ENCODE measurements at regions not wholly inside any gene's neighbourhood (a gene's known extent, or its start where the extent isn't known, plus 50 kb on each side); places are given as distances from the start of the nearest gene placed in this dataset.

- DNase-seq: no peak
- Mint-ChIP-seq H3K36me3 (ENCODE audit: insufficient read depth, unreplicated experiment) (no peaks in the 10 kb centered on the region), H3K27me3 (ENCODE audit: insufficient read depth, unreplicated experiment) (peaks cover 2% of the 10 kb centered on the region), H3K27ac (ENCODE audit: unreplicated experiment) (no peak overlapping the region), H3K4me1 (ENCODE audit: low read depth, unreplicated experiment) (no peaks in the 10 kb centered on the region), H3K4me3 (ENCODE audit: unreplicated experiment) (no peak overlapping the region), H3K9me3 (ENCODE audit: unreplicated experiment) (no peaks in the 10 kb centered on the region)
- H3K27me3 ChIP-seq (replicated peaks; ENCODE audit: control insufficient read depth, insufficient read depth, low read length): no peaks in the 10 kb centered on the region
- no peak overlapping the region for H3K4me3 ChIP-seq (ENCODE audit: low read depth, low read length)
- TF ChIP-seq CTCF (IDR thresholded peaks at IDR 0.05; ENCODE audit: insufficient read depth in 1 of 2, low read depth in 1 of 2, low read length in 1 of 2, severe bottlenecking in 1 of 2, unreplicated experiment in 1 of 2): no peak
- ChIA-PET CTCF (no interaction called here), POLR2A (no interaction called here)
- H3K36me3 ChIP-seq (ENCODE audit: control insufficient read depth, insufficient read depth, low read length): no peaks in the 10 kb centered on the region
- H3K9me3 ChIP-seq: no peaks in the 10 kb centered on the region
- intact Hi-C loops (cut with micrococcal nuclease; ENCODE audit: unreplicated experiment): no loop called here
- H3K4me1 ChIP-seq: no peaks in the 10 kb centered on the region
- no TSS peak for BruUV-seq (replicated peaks)
These were observed 1371.6 kb downstream of the NSUN3 start for GRCh38 chr3:95434491-95434890.

- H3K9me3 Mint-ChIP-seq (ENCODE audit: unreplicated experiment): no peaks in the 10 kb centered on the region
- ChIA-PET POLR2A (no interaction called here), CTCF (no interaction called here)
- H3K4me1 Mint-ChIP-seq (ENCODE audit: low read depth, unreplicated experiment): no peaks in the 10 kb centered on the region
- peaks cover 2% of the 10 kb centered on the region for H3K27me3 Mint-ChIP-seq (ENCODE audit: insufficient read depth, unreplicated experiment)
- intact Hi-C loops (cut with micrococcal nuclease; ENCODE audit: unreplicated experiment): no loop called here
- Histone ChIP-seq H3K36me3 (ENCODE audit: control insufficient read depth, insufficient read depth, low read length) (no peaks in the 10 kb centered on the region), H3K9me3 (no peaks in the 10 kb centered on the region), H3K27me3 (replicated peaks; ENCODE audit: control insufficient read depth, insufficient read depth, low read length) (no peaks in the 10 kb centered on the region), H3K4me3 (ENCODE audit: low read depth, low read length) (no peak overlapping the region), H3K4me1 (no peaks in the 10 kb centered on the region)
- H3K27ac Mint-ChIP-seq (ENCODE audit: unreplicated experiment): no peak overlapping the region
- DNase-seq: no peak
- H3K4me3 Mint-ChIP-seq (ENCODE audit: unreplicated experiment): no peak overlapping the region
- TF ChIP-seq CTCF (IDR thresholded peaks at IDR 0.05; ENCODE audit: insufficient read depth in 1 of 2, low read depth in 1 of 2, low read length in 1 of 2, severe bottlenecking in 1 of 2, unreplicated experiment in 1 of 2): no peak
- BruUV-seq (replicated peaks): no TSS peak
- H3K36me3 Mint-ChIP-seq (ENCODE audit: insufficient read depth, unreplicated experiment): no peaks in the 10 kb centered on the region
These were observed 1374.5 kb downstream of the NSUN3 start for GRCh38 chr3:95437409-95437808.

GRCh38 chr3:95438274-95438673 is 1375.4 kb downstream of the NSUN3 start:
- Mint-ChIP-seq H3K9me3 (ENCODE audit: unreplicated experiment) (no peaks in the 10 kb centered on the region), H3K4me3 (ENCODE audit: unreplicated experiment) (no peak overlapping the region), H3K27me3 (ENCODE audit: insufficient read depth, unreplicated experiment) (peaks cover 2% of the 10 kb centered on the region), H3K27ac (ENCODE audit: unreplicated experiment) (no peak overlapping the region), H3K36me3 (ENCODE audit: insufficient read depth, unreplicated experiment) (no peaks in the 10 kb centered on the region), H3K4me1 (ENCODE audit: low read depth, unreplicated experiment) (no peaks in the 10 kb centered on the region)
- Histone ChIP-seq H3K36me3 (ENCODE audit: control insufficient read depth, insufficient read depth, low read length) (no peaks in the 10 kb centered on the region), H3K4me3 (ENCODE audit: low read depth, low read length) (no peak overlapping the region), H3K4me1 (no peaks in the 10 kb centered on the region), H3K27me3 (replicated peaks; ENCODE audit: control insufficient read depth, insufficient read depth, low read length) (no peaks in the 10 kb centered on the region), H3K9me3 (no peaks in the 10 kb centered on the region)
- no peak for TF ChIP-seq CTCF (IDR thresholded peaks at IDR 0.05; ENCODE audit: insufficient read depth in 1 of 2, low read depth in 1 of 2, low read length in 1 of 2, severe bottlenecking in 1 of 2, unreplicated experiment in 1 of 2)
- DNase-seq: no peak
- intact Hi-C loops (cut with micrococcal nuclease; ENCODE audit: unreplicated experiment): no loop called here
- no TSS peak for BruUV-seq (replicated peaks)
- ChIA-PET POLR2A (no interaction called here), CTCF (interaction anchor here (0.5 to 0.6 kb wide), 2 partner anchors 811 to 1132 kb away, joined by 3 to 4 read pairs; no protein-coding TSS in a partner anchor)

All from Caco-2 (cell line).